Activated naive CD4-positive, alpha-beta T cell treated with anti-CD3 and anti-CD28 coated beads, Interleukin-2, amount 50 U/mL, for 16 hours (primary cell): ENCODE measurements at regions not wholly inside any gene's neighbourhood (a gene's known extent, or its start where the extent isn't known, plus 50 kb on each side); places are given as distances from the start of the nearest gene placed in this dataset.
"Not testable (repeated sequence)": the region's sequence is repeated elsewhere in the genome, so short reads cannot be mapped to it uniquely, and the experiment has no call there.

Experiments used
- DNase-seq: peaks from one replicate; pipeline ENCODE4 v3.0.0-alpha.2; 2020

DNA sequence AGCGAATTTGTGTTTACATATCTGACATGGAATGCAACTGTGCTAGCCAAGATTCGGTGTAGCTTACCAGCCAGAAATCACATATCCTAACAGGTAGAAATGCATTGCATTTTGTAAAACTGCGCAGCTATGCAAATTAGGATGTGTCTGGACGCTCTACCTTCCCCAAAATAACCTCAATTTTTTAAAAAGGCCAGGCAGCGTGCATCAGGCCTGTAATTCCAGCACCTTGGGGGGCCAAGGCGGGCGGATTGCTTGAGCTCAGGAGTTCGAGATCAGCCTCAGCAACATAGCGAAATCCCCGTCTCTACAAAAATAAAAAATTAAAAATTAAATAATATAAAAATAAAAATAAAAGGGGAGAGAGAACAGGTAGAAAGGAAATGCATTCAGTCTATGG lies 305.0 kb downstream of the TYW1 start:
- no peak for DNase-seq

DNA sequence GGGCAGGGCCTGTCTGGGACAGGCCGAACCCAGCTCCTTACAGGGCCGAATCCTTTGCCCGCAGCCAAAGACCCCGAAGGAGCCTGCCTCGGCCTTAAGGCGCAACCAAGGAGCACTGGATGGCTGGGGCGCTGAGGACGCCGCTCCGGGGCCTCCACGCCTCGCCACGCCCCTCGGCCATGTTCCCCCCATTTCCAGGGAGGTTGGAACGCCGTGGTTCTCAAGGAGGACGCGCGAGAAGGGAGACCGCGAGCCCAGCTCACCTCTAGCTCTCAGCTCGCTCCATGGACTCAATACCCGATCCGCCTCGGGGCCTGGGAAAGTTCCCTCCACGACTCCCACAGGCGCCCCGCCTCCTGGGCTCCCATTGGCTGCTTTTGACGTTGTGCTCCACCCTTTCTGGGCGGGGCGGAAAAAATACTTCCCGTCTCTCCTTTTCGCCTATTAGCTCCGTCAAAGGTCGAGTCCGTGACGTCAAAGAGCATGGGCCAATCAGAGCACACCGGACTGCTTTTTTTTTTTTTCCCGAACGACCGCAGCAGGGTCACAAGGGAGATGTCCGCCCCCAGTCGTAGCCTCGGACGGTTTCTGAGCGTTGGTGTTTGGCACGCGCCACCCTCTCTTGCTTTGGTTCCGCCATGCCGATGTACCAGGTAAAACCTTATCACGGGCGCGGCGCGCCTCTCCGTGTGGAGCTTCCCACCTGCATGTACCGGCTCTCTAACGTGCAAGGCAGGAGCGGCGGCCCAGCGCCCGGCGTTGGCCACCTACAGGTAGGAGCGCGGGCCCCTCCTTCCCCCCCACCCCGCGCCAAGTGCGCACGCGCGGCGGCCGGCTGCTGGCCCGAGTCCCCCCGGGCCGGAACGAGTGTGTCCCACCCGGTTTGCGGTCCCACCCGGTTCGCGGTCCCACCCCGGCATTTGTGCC lies 305.7 kb downstream of the TYW1 start:
- peak; percentile 98 for DNase-seq

DNA sequence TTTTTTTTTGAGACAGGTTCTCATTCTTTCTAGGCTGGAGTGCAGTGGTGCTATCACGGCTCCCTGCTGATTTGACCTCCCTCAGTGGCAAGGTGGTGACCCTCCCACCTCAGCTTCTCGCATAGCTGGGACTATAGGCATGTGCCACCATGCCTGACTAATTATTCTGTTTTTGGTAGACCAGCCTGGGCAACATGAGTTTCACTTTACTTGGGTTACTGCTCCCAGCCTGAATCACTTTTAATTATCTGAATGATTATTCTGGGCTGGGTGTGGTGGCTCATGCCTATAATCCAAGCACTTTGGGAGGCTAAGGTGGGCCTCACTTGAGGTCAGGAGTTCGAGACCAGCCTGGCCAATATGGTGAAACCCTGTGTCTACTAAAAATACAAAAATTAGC lies 308.2 kb downstream of the TYW1 start:
- not testable (repeated sequence) for DNase-seq

DNA sequence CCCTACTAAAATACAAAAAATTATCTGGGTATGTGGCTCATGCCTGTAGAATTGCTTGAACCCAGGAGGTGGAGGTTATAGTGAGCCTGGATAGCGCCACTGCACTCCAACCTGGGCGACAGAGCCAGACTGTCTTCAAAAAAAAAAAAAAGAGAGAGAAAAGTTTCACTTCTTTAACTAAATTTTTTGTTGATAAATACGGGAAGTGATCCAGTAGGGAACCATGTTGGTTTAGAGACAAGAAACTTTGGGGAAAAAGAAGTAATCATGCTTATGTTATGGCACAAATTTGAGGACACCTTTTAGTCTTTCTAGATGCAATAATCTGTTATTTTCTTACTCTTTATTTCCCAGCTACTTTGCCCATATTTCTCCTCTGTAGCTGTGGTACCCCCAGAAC lies 309.7 kb downstream of the TYW1 start:
- no peak for DNase-seq

DNA sequence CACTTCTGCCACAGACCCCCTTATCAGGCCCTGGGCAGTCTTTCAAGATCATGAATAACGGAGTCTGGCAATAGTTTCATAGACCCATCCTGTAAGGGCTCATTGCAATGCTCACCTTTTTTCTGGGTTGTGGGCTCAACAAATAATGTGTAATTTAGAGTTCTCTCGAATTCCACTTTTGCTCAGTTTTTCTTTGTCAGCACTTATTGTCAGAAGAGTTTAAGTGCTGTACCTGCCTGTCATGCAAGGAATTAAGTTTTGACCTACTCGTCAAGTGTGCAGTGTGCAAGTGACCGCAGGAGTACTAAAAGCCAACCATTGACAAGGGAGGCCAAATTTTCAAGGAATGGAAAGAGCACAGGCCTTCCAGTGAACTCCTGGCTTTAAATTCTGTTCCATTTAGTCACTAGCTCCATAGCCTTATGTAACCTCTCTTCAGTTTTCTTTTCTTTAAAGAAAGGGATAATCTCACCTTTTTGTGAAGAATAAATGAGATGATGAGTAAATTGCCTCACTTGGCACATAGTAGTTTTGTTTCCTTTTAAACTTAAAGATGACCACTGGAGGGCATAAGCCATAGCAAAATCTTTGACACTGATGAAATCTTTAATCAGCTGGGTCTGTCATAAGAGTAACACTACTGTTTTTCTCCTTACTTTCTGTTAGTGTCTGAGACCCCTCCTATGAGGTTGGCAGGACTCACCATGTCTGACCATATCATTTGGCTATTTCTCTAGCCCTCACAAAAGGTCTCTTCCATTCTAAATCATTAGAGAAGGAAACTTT lies 313.3 kb downstream of the TYW1 start:
- DNase-seq = no peak

DNA sequence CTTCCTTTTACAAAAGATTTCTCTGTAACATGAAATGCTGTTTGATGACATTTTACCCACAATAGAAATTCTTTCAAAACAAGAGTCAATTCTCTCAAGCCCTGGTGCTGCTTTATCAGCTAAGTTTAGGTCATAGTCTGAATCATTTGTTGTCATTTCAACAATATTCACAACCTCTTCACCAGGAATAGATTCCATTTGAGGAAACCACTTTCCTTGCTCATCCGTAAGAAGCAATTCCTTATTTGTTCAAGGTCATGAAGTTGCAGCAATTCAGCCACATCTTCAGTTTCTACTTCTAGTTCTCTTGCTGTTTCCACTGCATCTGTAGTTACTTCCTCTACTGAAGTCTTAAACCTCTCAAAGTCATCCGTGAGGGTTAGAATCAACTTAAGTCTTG lies 315.3 kb downstream of the TYW1 start:
- no peak for DNase-seq

DNA sequence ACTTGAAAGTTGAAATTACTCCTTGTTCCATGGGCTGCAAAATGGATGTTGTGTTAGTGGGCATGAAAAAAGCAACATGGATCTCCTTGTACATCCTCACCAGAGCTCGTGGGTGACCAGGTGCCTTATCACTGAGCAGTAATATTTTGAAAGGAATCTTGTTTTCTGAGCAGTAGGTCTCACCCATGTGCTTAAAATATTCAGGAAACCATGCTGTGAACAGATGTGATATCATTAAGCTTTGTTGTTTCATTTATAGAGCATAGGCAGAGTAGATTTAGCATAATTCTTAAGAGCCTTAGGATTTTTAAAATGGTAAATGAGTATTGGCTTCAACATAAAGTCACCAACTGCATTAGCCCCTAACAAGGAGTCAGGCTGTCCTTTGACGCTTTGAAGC lies 316.6 kb downstream of the TYW1 start:
- DNase-seq = no peak

DNA sequence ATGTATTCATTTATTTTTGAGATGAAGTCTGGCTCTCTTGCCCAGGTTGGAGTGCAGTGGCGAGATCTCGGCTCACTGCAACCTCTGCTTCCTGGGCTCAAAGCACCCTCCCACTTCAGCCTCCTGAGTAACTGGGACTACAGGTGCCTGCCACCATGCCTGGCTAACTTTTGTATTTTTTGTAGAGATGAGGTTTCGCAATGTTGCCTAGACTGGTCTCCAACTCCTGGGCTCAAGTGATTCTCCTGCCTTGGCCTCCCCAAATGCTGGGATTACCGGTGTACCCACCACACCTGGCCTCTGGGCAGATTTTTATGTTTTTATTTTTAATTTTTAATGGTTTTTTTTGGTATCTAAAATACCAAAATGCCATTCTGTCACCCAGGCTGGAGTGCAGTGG lies 320.3 kb downstream of the TYW1 start:
- DNase-seq = not testable (repeated sequence)

DNA sequence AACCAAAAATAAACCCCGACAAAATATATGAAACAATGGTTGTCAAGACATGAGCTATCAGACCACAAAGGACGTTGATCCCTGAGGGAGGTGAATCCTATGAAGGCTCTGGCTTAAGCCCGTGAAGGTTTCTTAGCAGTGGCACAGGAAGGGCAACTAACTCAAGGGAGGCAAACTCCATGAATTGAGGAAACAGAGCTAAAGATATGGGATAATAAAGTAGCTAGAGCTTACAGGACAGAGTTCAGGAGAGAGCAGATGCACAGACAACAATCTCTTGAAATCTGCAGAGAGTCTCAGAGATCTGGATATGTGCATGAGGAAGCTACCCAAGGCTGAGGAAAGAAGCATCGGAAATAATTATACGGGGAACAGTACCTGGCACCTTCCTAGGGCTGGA lies 331.6 kb downstream of the TYW1 start:
- not testable (repeated sequence) for DNase-seq

DNA sequence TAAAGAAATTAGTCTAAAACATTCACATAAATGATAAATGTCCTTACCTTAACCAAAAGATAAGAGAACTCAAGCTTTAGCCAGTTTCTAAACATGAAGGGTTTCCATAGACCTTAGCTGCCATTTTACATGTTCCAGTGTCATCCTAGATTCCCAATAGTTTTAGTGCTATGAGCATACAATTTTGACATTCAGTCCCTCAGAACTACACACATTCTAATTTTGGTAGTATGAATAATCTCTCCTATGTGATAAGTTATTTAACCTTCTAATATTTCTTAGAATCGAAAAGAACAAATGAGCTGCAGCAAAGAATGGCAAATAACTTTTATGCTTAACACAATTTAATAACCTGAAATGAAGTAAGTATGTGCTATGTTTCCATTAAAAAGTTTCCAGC lies 338.5 kb downstream of the TYW1 start:
- not testable (repeated sequence) for DNase-seq

DNA sequence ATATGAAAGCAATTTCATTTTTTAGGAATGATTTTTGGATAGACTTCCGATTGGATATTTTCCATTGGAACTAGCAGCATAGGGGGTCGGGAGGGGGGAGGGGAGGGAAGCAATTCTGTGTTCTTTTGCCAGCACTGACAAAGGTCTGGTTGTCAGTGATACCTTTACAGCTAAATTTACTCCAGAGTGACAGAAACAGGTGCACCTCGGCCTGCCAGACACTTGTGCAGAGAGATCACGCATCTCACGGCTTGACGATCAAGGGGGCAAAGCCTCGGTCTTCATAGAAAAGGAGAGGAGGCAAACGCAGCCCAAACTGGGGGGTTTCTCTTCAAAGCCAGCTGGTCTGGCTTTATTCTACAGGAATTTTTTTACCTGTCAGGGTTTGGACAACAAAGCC lies 339.0 kb downstream of the TYW1 start:
- DNase-seq = not testable (repeated sequence)

DNA sequence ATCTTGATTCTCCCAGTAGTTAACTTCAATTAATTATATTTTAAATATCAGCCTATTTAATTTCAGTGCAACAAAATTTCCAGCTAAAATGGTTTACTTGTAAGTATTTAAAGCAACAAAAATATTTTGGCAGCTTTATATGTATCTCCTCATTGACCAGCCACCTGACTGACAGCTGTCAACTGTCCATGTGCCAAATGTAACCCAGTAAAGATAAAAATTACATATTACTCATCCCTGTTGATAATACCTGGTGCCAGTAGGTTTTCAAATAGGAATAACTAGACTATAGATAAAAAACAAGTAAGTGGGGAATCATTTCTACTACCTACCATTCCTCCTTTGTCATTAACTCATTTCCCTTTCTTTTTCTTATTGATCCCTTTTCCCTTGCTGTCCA lies 341.9 kb downstream of the TYW1 start:
- DNase-seq = not testable (repeated sequence)

DNA sequence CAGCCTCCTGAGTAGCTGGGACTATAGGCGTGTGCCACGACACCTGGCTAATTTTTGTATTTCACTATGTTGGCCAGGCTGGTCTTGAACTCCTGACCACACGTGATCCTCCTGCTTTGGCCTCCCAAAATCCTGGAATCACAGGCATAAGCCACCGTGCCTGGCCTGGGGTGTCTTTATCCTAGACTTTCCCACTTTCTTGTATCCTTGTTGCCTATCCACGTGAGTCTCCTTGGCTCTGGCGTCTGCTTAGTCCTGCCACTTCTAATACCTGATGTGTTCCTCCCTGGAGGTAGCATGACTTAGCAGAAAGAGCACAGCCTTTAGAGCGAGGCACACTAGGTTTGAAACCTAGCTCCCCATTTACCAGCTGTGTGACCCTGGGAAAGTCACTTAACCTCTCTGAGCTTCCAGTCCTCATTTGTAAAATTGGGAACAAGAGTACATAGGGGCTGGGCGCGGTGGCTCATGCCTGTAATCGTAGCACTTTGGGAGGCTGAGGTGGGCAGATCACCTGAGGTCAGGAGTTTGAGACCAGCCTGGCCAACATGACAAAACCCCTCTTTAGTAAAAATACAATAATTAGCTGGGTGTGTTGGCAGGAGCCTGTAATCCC lies 344.6 kb downstream of the TYW1 start:
- DNase-seq = no peak

DNA sequence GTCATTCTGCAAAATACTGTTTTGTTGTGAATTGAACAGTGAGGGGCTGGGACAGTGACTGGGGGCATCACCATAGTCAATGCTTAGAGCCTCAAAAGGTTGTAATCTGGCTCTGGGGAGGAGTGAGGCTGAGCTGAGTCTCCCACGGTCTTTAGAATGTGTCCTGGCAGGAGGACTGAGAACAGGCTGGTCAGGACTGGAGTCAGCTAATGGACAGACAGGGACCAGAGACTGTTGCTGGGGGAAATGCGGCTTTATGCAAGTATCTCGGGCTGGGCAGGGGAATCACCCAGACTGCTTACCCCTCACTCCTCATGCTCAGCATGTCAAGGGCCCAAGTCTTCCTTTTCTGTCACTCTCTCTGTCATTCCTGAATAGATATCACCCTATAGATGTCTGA lies 346.5 kb downstream of the TYW1 start:
- no peak for DNase-seq

DNA sequence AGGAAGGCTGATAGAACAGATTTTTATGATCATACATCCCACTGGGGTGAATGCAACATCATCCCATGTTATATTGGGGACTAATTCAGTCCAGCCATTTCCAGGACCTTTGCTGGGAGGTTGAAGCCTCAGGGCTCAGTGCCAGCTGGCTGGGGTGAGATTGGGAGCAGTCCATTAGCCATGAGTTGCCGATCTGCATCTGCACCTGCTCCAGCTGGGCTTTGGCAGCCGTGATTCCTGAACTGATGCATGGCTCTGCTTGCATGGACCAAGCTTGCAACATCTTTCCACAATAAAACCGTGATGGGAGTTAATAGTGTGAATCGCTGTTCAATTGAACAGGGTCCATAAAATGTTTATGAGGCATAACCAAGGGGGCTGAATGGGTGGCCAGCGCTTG lies 346.9 kb downstream of the TYW1 start:
- no peak for DNase-seq

DNA sequence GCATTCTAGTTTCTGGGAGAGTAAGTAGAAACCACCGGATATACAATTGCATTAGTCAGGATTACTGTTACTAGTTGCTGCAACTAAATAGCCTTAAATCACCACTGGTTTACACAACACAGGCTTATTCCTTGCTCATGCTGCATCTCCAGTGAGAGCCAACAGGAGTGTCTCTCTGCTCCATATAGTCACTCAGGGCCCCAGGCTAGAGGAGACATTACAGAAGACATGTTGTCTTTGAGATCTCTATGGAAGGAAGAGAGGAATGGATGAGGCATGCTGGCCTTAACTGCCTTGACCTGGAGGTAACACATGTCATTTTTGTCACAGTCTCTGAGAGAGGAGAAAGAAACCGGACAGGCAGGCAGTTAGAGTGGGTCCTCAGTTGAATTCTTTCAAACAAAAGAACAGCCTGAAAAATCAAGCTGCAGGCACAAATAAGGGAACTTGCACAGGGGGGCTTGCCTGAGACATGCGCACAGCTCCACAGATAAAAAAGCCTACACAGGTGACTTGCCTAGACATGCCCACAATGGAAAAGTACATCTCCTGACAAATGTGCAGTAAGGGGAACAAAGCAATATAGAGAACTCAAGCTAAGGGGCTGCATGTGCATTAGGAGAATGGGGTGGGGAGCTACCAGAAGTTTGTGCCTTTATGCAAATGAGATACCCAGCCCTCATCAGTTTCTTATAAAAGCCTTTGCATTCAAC lies 348.0 kb downstream of the TYW1 start:
- no peak for DNase-seq

DNA sequence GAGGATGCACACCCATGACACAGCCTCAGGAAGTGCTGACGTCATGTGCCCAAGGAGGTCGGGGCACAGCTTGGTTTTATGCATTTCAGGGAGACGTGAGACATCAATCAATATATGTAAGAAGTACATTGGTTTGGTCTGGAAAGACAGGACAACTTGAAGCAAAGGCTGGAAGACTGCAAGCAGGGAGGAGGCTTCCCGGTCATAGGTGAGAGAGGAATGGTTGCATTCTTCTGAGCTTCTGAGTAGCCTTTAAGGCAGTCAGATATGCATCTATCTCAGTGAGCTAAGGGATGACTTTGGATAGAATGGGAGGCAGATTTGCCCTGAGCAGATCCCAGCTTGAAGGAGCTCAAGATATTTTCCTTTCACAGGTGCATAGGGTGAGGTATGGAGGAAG lies 349.5 kb downstream of the TYW1 start:
- no peak for DNase-seq

DNA sequence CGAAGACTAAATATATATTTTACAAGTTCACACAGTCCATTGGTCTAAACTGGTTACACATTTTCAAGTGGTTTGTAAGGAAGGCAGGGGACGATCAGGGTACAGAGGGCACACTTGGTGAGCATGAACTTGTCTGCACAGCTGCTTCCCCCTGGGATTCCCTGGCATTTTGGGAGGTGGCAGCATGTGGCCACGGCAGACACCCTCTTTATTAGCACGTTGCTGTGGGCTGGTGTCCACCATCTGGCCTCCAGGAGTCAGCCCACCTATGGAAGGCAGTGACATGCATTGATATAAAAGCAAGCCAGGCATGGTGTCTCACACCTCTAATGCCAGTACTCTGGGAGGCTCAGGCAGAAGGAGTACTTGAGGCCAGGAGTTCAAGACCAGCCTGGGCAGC lies 350.2 kb downstream of the TYW1 start:
- no peak for DNase-seq

DNA sequence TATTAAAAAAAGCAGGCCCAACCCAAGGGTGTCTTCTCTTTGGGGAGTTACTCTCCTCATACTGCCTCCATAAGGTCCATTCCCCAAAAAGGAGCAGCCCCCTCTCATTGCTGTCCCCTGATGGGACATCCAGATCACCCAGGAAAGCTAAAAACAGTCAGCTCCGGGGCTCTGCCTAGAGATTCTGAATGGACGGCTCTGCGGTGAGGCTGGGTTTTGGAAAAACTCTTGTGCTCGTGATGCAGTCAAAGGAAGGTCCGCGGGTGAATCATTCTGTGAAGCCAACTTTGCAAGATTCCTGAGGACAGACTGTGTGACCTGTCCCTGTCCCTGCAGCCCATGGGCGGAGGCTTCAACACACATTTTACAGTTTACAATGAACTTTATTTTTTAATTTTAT lies 351.5 kb downstream of the TYW1 start:
- DNase-seq = no peak

DNA sequence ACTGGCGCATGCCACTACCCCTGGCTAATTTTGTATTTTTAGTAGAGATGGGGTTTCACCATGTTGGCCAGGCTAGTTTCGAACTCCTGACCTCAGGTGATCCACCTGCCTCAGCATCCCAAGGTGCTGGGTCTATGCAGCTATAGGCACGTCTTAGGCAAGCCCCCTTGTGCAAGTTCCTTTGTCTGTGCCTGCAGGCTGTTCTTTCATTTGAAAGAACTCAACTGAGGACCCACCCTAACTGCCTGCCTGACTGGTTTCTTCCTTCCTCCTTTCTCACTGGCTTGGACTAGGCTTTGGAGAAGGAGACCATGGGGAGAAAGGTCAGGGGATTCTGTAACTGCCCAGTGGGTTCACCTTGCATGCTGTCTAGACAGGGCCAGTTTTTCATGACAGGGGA lies 361.0 kb downstream of the TYW1 start:
- not testable (repeated sequence) for DNase-seq

DNA sequence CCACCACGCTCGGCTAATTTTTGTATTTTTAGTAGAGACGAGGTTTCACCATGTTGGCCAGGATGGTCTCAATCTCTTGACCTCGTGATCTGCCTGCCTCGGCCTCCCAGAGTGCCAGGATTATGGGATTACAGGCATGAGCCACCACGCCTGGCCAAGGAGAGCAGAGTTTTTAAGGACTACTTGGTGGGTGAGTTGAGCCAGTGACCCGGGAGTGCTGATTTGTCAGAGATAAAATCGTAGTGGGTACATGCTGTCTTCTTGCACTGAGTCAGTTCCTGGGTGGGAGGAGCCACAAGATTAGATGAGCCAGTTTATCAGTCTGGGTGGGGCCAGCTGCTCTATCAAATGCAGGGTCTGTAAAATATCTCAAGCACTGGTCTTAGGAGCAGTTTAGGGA lies 361.7 kb downstream of the TYW1 start:
- not testable (repeated sequence) for DNase-seq

DNA sequence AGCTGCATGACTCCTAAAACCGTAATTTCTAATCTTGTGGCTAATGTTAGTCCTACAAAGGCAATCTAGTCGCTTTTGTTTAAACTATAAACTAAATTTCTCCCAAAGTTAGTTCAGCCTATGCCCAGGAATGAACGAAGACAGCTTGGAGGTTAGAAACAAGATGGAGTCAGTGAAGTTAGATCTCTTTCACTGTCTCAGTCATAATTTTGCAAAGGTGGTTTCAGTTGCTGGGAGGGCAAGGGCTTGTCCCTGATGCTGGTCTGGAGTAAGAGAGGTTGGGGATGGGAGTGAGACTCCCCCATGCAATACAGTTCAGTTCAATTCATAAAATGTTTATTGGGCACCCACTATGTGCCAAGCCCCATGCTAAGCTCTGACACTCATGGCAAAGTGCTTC lies 362.1 kb downstream of the TYW1 start:
- DNase-seq = not testable (repeated sequence)

DNA sequence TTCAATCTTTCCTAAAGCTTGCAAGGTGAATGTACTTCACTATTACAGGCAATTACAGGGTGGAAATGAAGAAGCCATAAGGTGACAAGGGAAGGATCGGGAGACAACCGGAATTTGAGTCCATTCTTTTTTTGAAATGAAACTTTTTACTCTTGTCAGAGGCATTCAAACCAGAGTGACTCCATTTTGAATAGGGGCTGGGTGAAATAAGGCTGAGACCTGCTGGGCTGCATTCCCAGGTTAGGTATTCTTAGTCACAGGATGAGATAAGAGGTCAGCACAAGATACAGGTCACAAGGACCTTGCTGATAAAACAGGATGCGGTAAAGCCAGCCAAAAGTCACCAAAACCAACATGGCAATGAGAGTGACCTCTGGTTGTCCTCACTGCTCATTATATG lies 363.3 kb downstream of the TYW1 start:
- no peak for DNase-seq
